ENCODE measurements at regions not wholly inside any gene's neighbourhood (a gene's known extent, or its start where the extent isn't known, plus 50 kb on each side); places are given as distances from the start of the nearest gene placed in this dataset.

DNA sequence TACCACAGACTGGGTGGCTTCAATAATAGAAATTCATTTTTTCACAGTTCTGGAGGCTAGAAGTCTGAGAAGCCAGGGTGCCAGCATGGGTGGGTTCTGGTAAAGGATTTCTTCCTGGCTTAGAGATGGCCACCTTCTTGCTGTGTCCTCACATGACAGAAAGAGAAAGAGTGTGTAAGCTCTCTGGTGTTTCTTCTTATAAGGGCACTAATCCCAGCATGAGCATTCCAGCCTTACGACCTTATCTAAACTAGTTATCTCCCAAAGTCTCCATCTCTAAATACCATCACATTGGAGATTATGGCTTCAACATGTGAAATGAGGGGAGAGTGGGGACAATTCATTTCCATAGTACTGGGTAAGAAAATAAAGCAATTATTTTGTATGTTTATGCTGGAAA, 226.5 kb upstream of the TUSC1 start:
- H3K27ac ChIP-seq = no peak overlapping the region
- H3K27me3 ChIP-seq = no peaks in the 10 kb centered on the region
- H3K4me2 ChIP-seq = no peak overlapping the region
- H3K9me3 ChIP-seq = no peaks in the 10 kb centered on the region
- no peaks in the 10 kb centered on the region for H3K36me3 ChIP-seq
- H3K9ac ChIP-seq = no peak overlapping the region
- no peaks in the 10 kb centered on the region for H3K4me1 ChIP-seq
- H4K20me1 ChIP-seq = no peaks in the 10 kb centered on the region
- TF ChIP-seq Cebpa-rat (IDR thresholded peaks at IDR 0.05) = no peak
- H3K4me3 ChIP-seq = no peak overlapping the region

DNA sequence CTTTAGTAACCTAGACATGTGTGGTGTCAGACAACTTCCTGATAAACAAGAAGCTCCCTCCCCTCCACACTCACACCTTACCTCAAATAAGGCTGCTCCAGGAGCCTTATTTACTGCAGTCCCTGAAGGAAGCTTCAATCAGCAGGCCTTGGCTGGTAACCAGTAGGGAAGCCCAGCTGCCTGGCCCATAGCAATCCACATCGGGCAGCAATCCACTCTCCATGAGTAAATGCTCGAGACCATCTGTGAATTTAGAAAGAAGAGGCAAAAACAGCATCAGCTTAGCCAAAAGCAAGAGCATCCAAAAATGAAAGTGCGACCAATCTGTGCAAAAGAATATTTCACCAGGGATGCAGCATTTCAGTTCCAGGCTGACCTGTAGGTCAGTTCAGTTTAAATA, 213.3 kb upstream of the TUSC1 start:
- Histone ChIP-seq H3K36me3 (no peaks in the 10 kb centered on the region), H4K20me1 (no peaks in the 10 kb centered on the region), H3K4me2 (no peak overlapping the region), H3K4me3 (no peak overlapping the region), H3K4me1 (no peaks in the 10 kb centered on the region), H3K27ac (no peak overlapping the region), H3K9me3 (peaks cover 18% of the 10 kb centered on the region), H3K9ac (no peak overlapping the region), H3K27me3 (no peaks in the 10 kb centered on the region)
- no peak for TF ChIP-seq Cebpa-rat (IDR thresholded peaks at IDR 0.05)

DNA sequence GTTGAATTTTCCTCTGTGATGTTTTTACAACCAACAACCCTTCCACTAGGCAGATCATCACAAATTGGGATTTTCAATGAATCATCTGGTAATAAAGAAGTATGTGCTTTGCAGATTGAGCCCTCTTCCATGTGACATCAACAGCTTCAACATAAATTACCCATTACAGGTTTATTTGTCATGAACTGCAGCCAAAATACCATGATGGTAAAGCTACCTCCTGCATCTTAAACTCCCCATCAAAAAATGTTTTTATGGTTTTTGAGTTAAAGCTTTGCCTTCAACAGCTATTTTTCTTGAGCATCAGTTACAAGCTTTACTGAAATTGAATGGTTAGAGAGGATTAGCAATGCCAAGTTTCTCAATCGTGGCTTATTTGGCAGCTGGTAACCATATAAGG, 211.4 kb upstream of the TUSC1 start:
- no peaks in the 10 kb centered on the region for H3K27me3 ChIP-seq
- no peaks in the 10 kb centered on the region for H3K36me3 ChIP-seq
- H3K4me2 ChIP-seq = no peak overlapping the region
- no peak overlapping the region for H3K4me3 ChIP-seq
- H3K9me3 ChIP-seq = peaks cover 8% of the 10 kb centered on the region; the same call in 1 of the 2 replicates
- no peaks in the 10 kb centered on the region for H4K20me1 ChIP-seq
- no peak overlapping the region for H3K27ac ChIP-seq
- no peak overlapping the region for H3K9ac ChIP-seq
- no peaks in the 10 kb centered on the region for H3K4me1 ChIP-seq
- no peak for TF ChIP-seq Cebpa-rat (IDR thresholded peaks at IDR 0.05)

DNA sequence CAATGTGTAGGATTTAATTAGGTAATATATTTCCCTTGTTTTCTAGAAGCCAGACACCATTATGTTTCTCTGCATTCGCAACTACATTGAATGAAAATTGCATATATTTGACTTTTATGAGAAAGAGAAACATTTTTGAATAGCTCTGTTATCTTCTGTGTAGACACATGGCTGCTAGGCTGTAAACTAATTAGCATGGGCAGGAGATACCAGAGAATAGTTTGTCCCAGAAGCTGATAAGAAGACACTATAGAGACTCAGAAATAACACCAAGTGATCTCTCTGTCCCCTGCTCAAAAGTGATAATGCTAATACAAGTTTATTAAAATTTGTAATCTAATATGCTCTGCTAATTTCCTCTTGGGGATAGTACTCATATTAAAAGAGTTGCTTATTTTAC, 198.0 kb upstream of the TUSC1 start:
- Histone ChIP-seq H3K4me1 (no peaks in the 10 kb centered on the region), H4K20me1 (no peaks in the 10 kb centered on the region), H3K9ac (no peak overlapping the region), H3K27me3 (no peaks in the 10 kb centered on the region), H3K4me2 (no peak overlapping the region), H3K27ac (no peak overlapping the region), H3K36me3 (no peaks in the 10 kb centered on the region), H3K9me3 (no peaks in the 10 kb centered on the region; the same call in 1 of the 2 replicates), H3K4me3 (no peak overlapping the region)
- no peak for TF ChIP-seq Cebpa-rat (IDR thresholded peaks at IDR 0.05)

DNA sequence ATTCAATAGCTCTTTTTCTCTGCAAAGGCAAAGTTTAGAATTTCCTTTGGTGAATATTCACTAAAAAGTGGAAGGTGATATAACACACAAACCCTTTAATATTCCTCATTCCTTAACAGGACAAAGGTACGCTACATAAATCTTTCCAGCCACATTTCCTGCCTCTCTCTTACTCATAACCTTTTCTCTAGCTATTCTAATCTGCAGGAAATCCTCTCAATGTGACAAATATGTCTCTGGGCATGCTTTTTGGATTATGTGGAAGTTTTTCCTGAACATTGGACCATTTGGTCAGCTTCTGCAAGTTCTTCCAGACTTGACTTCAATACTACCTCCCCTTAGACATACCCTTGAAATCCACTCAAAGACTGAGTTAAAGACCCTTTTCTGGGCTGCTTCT, 186.3 kb upstream of the TUSC1 start:
- no peaks in the 10 kb centered on the region for H3K9me3 ChIP-seq
- H3K4me2 ChIP-seq = no peak overlapping the region
- H3K27ac ChIP-seq = no peak overlapping the region
- no peaks in the 10 kb centered on the region for H3K27me3 ChIP-seq
- no peaks in the 10 kb centered on the region for H4K20me1 ChIP-seq
- no peak overlapping the region for H3K9ac ChIP-seq
- no peaks in the 10 kb centered on the region for H3K36me3 ChIP-seq
- TF ChIP-seq Cebpa-rat (IDR thresholded peaks at IDR 0.05) = no peak
- no peaks in the 10 kb centered on the region for H3K4me1 ChIP-seq
- H3K4me3 ChIP-seq = no peak overlapping the region

DNA sequence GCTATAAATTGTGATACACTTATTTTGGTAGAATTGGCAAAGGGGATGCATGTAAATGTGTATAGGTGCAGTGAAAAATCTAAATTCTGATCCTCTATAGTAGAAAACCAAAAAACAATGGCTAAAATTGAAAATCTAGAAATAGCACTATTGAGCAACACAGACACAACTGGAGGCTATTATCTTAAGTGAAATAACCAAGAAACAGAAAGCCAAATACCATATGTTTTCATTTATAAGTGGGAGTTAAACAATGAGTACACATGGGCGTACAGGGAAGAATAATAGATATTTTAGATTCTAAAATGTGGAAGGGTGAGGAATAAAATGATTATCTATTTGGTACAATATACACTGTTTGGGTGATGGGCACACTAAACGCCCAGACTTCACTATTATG, 183.2 kb upstream of the TUSC1 start:
- no peaks in the 10 kb centered on the region for H3K27me3 ChIP-seq
- 0 out of 2 replicates have a peak, but pooled peaks cover 6% of the 10 kb centered on the region for H3K4me1 ChIP-seq
- H3K9me3 ChIP-seq = no peaks in the 10 kb centered on the region
- no peak overlapping the region for H3K4me3 ChIP-seq
- no peaks in the 10 kb centered on the region for H4K20me1 ChIP-seq
- no peak overlapping the region for H3K27ac ChIP-seq
- H3K4me2 ChIP-seq = no peak overlapping the region
- no peaks in the 10 kb centered on the region for H3K36me3 ChIP-seq
- H3K9ac ChIP-seq = no peak overlapping the region
- no peak for TF ChIP-seq Cebpa-rat (IDR thresholded peaks at IDR 0.05)

DNA sequence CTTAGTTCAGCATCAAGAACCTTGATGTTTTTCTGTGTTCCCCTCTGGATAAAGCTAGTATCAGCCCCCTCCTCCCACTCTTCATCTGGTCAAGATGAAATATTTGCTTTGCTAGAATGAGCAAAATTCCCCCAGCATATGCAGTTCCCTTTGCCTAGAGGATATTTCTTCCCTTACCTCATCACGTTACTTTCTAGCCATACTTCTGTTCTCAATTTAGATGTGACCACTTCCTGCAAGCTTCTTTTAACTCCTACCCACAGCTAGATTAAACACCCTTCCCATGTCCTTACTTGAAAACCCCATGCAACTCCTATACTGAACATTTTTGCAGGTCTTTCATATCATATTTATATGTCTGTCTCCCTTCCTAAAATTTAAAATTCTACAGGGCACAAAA, 178.9 kb upstream of the TUSC1 start:
- Histone ChIP-seq H3K4me2 (peak overlapping the region; percentile 27), H3K36me3 (no peaks in the 10 kb centered on the region), H3K9me3 (peaks cover 6% of the 10 kb centered on the region; the same call in 1 of the 2 replicates), H3K27ac (no peak overlapping the region), H3K4me1 (0 out of 2 replicates have a peak, but pooled peaks cover 6% of the 10 kb centered on the region), H3K9ac (no peak overlapping the region), H3K27me3 (no peaks in the 10 kb centered on the region), H3K4me3 (no peak overlapping the region), H4K20me1 (no peaks in the 10 kb centered on the region)
- TF ChIP-seq Cebpa-rat (IDR thresholded peaks at IDR 0.05) = no peak

DNA sequence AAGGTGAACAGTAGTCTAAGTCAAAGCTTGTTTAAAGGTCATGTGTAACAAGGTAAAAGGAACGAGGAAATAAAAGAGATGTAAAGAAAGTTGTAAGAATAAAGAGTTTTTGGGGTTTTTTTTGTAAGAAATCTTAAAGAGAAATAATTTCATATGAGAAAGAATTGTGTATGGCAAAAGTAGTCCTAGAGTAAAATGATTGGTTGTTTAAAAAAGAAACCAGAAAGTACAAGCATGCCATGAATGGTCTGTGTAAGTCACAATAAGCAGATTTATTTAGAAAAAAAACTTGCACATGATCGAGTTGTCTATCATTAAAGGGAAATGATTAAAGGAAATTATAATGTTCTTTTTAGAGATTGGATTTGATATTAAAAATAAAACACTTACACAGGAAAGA, 172.6 kb upstream of the TUSC1 start:
- H3K4me2 ChIP-seq = no peak overlapping the region
- peaks cover 13% of the 10 kb centered on the region for H3K9me3 ChIP-seq
- H3K9ac ChIP-seq = no peak overlapping the region
- no peaks in the 10 kb centered on the region for H3K27me3 ChIP-seq
- TF ChIP-seq Cebpa-rat (IDR thresholded peaks at IDR 0.05) = no peak
- no peaks in the 10 kb centered on the region for H4K20me1 ChIP-seq
- no peak overlapping the region for H3K27ac ChIP-seq
- H3K36me3 ChIP-seq = no peaks in the 10 kb centered on the region
- H3K4me1 ChIP-seq = no peaks in the 10 kb centered on the region
- no peak overlapping the region for H3K4me3 ChIP-seq

DNA sequence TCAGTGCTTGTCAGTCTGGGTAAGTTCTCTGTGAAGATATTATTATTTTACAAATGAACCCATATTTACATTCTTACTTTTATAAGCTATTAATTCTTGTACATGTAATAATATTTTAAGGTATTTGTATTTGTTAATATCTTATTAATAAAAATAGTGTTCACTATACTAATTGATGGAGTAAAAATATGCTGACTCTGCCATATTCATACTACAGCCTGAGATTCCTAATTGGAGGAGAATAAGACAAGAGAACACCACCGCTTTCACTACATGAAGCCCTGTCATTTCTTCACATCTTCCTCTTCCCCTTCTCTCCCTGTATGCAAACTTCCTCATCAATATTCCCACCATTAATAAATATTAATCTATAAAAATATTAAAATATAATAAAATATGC, 167.6 kb upstream of the TUSC1 start:
- Histone ChIP-seq H3K27ac (no peak overlapping the region), H3K36me3 (no peaks in the 10 kb centered on the region), H3K4me1 (no peaks in the 10 kb centered on the region), H3K9ac (no peak overlapping the region), H3K9me3 (no peaks in the 10 kb centered on the region), H3K27me3 (no peaks in the 10 kb centered on the region), H3K4me2 (no peak overlapping the region), H4K20me1 (no peaks in the 10 kb centered on the region), H3K4me3 (no peak overlapping the region)
- TF ChIP-seq Cebpa-rat (IDR thresholded peaks at IDR 0.05) = no peak

DNA sequence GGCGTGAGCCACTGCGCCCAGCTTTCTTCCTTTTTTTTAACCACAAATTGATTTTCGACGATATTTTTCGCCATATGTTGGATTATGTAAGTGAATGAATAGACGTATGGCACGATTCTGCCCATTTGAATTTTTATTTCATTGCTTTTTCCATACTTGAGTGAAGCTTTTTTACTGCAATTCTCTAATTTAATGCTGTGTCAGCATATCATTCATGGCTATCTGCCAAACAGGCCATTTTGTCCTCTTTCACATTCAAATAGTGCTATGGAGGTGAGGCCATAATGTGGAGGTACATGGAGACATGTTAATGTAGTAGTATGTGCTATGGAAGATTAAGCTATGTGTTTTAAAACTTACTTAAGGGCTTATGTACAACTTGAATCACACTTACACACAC, 152.1 kb upstream of the TUSC1 start:
- no peaks in the 10 kb centered on the region for H3K36me3 ChIP-seq
- H3K4me1 ChIP-seq = no peaks in the 10 kb centered on the region
- TF ChIP-seq Cebpa-rat (IDR thresholded peaks at IDR 0.05) = no peak
- no peak overlapping the region for H3K27ac ChIP-seq
- H3K4me3 ChIP-seq = no peak overlapping the region
- no peak overlapping the region for H3K9ac ChIP-seq
- no peak overlapping the region for H3K4me2 ChIP-seq
- H4K20me1 ChIP-seq = no peaks in the 10 kb centered on the region
- H3K9me3 ChIP-seq = 0 out of 2 replicates have a peak, but pooled peaks cover 5% of the 10 kb centered on the region
- H3K27me3 ChIP-seq = no peaks in the 10 kb centered on the region

DNA sequence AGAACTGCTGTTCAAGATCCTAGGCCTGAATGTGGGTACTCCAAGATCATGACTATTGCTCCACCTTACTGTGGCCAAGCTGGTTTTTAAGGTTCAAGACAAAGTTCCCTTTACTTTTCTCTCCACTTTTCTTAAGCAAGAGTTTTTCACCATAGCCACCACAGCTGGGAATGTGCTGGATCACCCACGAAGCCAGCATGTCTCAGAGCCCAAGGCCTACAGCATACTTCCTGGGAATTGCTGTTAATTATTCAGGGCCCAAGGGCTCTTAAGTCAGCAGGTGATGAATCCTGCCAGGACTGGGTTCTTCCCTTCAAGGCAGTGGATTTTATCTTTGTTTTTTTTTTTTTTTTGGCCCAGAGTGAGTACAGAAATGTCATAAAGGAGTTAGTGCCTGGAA, 149.4 kb upstream of the TUSC1 start:
- TF ChIP-seq Cebpa-rat (IDR thresholded peaks at IDR 0.05) = no peak
- Histone ChIP-seq H3K27me3 (no peaks in the 10 kb centered on the region), H3K9ac (no peak overlapping the region), H3K4me1 (no peaks in the 10 kb centered on the region), H3K9me3 (0 out of 2 replicates have a peak, but pooled peaks cover 5% of the 10 kb centered on the region), H3K36me3 (no peaks in the 10 kb centered on the region), H3K4me2 (no peak overlapping the region), H4K20me1 (no peaks in the 10 kb centered on the region), H3K27ac (no peak overlapping the region), H3K4me3 (no peak overlapping the region)
